ENCODE measurements at regions not wholly inside any gene's neighbourhood (a gene's known extent, or its start where the extent isn't known, plus 50 kb on each side); places are given as distances from the start of the nearest gene placed in this dataset.

DNA sequence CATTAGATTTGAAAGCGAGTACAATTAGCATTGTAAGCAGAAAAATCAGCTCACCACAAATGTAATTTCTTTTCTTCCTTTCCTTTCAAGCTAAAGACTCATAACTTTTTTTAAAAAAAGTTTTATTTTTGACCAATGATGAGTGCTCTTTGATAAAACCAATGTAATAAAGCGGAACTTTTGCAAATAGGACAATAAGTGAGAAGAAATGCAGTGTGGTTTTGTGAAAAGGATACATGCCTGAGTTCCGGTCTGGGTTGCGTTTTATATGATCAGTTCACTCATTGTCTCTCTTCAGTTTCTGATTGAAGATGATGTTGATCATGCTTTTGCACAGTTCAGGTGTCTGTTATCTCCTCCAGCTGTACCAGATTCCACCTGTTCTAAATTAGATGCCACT is 274.4 kb downstream of the KLF12 start:
- Histone ChIP-seq H2BK15ac (ENCODE audit: low read depth, poor library complexity, severe bottlenecking) (no peak overlapping the region), H2AK5ac (ENCODE audit: low read length, severe bottlenecking) (no peak overlapping the region), H3K36me3 (ENCODE audit: control insufficient read depth in 1 of 2, insufficient read depth in 2 of 2, low read depth in 1 of 2, low read length in 2 of 2) (peaks cover 0 to 4% of the 10 kb centered on the region in 2 experiments), H3K9me3 (ENCODE audit: control insufficient read depth, low read length) (no peaks in the 10 kb centered on the region), H2BK12ac (ENCODE audit: low read length in 2 of 2) (no peak overlapping the region), H2BK5ac (ENCODE audit: low read depth, low read length, poor library complexity, severe bottlenecking) (no peak overlapping the region), H2BK120ac (ENCODE audit: low read depth, low read length) (no peak overlapping the region), H4K8ac (ENCODE audit: low read length) (no peak overlapping the region), H3K79me1 (replicated peaks; ENCODE audit: low read length, poor library complexity, severe bottlenecking) (peaks cover 18% of the 10 kb centered on the region), H3K27ac (ENCODE audit: low read length, poor library complexity, severe bottlenecking) (no peak overlapping the region), H3K9ac (ENCODE audit: low read length) (no peak overlapping the region), H3K18ac (ENCODE audit: low read depth in 1 of 2, low read length in 2 of 2) (no peak overlapping the region), H3K23ac (ENCODE audit: low read length in 2 of 2) (no peak overlapping the region), H3K4me3 (ENCODE audit: insufficient read depth in 1 of 2, low read depth in 1 of 2, low read length in 2 of 2) (no peak overlapping the region), H3K4me2 (ENCODE audit: low read length, poor library complexity, severe bottlenecking) (no peak overlapping the region), H2AFZ (ENCODE audit: low read depth, low read length) (no peak overlapping the region), H3K4ac (ENCODE audit: low read depth in 1 of 2, low read length in 2 of 2) (no peak overlapping the region), H3K27me3 (ENCODE audit: control insufficient read depth in 1 of 2, insufficient read depth in 1 of 2, low read length in 2 of 2) (no peaks in the 10 kb centered on the region), H3K4me1 (ENCODE audit: control insufficient read depth, insufficient read depth, low read depth, low read length) (no peaks in the 10 kb centered on the region), H3K14ac (ENCODE audit: low read length in 2 of 2) (no peak overlapping the region), H4K91ac (ENCODE audit: low read length) (no peak overlapping the region)
- DNase-seq = no peak
- 67% methylated on average over 3 of the region's 4 CpGs for WGBS

DNA sequence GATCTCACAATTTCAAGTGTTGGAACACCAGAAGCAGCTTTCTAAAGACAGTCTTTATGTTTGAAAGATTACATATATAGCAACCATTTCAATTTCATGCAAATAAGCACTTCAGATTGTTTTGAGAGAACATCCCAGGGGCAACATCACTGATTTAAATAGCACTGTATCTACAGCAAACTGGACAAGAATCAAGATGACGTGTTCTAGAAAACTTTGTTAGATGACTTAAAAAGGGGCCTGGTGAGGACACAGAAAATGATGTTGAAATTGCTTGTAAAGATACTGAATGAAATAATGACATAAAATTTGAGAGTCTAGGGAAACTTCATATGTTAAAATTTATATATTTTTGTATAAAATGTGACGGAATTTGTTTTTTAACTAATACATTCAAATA is 277.1 kb downstream of the KLF12 start:
- no peak overlapping the region for H3K23ac ChIP-seq (ENCODE audit: low read length in 2 of 2)
- H2BK12ac ChIP-seq (ENCODE audit: low read length in 2 of 2) = no peak overlapping the region
- H3K79me1 ChIP-seq (replicated peaks; ENCODE audit: low read length, poor library complexity, severe bottlenecking) = peaks cover 21% of the 10 kb centered on the region
- no peaks in the 10 kb centered on the region for H3K9me3 ChIP-seq (ENCODE audit: control insufficient read depth, low read length)
- no peak overlapping the region for H2BK15ac ChIP-seq (ENCODE audit: low read depth, poor library complexity, severe bottlenecking)
- H3K27ac ChIP-seq (ENCODE audit: low read length, poor library complexity, severe bottlenecking) = no peak overlapping the region
- H2AK5ac ChIP-seq (ENCODE audit: low read length, severe bottlenecking) = no peak overlapping the region
- H3K36me3 ChIP-seq (ENCODE audit: control insufficient read depth in 1 of 2, insufficient read depth in 2 of 2, low read depth in 1 of 2, low read length in 2 of 2) = peaks cover 0 to 4% of the 10 kb centered on the region in 2 experiments
- no peak overlapping the region for H2BK120ac ChIP-seq (ENCODE audit: low read depth, low read length)
- WGBS = 100% methylated on average over 1 of the region's 2 CpGs
- no peak overlapping the region for H4K91ac ChIP-seq (ENCODE audit: low read length)
- no peak overlapping the region for H3K4me2 ChIP-seq (ENCODE audit: low read length, poor library complexity, severe bottlenecking)
- DNase-seq = no peak
- H3K4me1 ChIP-seq (ENCODE audit: control insufficient read depth, insufficient read depth, low read depth, low read length) = no peaks in the 10 kb centered on the region
- no peak overlapping the region for H3K9ac ChIP-seq (ENCODE audit: low read length)
- no peak overlapping the region for H3K4me3 ChIP-seq (ENCODE audit: insufficient read depth in 1 of 2, low read depth in 1 of 2, low read length in 2 of 2)
- no peak overlapping the region for H3K14ac ChIP-seq (ENCODE audit: low read length in 2 of 2)
- no peaks in the 10 kb centered on the region for H3K27me3 ChIP-seq (ENCODE audit: control insufficient read depth in 1 of 2, insufficient read depth in 1 of 2, low read length in 2 of 2)
- H2AFZ ChIP-seq (ENCODE audit: low read depth, low read length) = no peak overlapping the region
- H4K8ac ChIP-seq (ENCODE audit: low read length) = no peak overlapping the region
- H3K4ac ChIP-seq (ENCODE audit: low read depth in 1 of 2, low read length in 2 of 2) = no peak overlapping the region
- no peak overlapping the region for H2BK5ac ChIP-seq (ENCODE audit: low read depth, low read length, poor library complexity, severe bottlenecking)
- no peak overlapping the region for H3K18ac ChIP-seq (ENCODE audit: low read depth in 1 of 2, low read length in 2 of 2)

DNA sequence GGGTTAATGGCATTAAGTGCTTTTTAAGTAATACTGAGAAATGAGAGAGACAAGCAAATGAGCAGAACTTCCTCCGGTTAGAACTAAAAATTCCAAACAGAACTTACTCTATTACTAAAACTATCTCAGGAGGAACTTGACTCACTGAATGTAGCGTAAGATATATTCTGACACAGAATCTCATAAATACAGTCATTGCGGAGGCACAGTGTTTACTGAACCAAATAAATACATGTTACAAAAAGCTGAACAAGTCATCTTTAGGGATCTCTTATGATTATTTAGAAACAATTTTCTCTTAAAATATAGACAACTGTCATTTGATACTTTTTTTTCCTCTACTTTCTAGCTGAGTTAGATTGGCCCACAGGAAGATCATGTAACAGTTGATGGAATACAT is 283.1 kb downstream of the KLF12 start:
- no peak overlapping the region for H2BK15ac ChIP-seq (ENCODE audit: low read depth, poor library complexity, severe bottlenecking)
- no peak overlapping the region for H3K23ac ChIP-seq (ENCODE audit: low read length in 2 of 2)
- no peak overlapping the region for H2BK12ac ChIP-seq (ENCODE audit: low read length in 2 of 2)
- no peak overlapping the region for H3K14ac ChIP-seq (ENCODE audit: low read length in 2 of 2)
- H2AFZ ChIP-seq (ENCODE audit: low read depth, low read length) = no peak overlapping the region
- H3K4me3 ChIP-seq (ENCODE audit: insufficient read depth in 1 of 2, low read depth in 1 of 2, low read length in 2 of 2) = no peak overlapping the region
- WGBS = 60% methylated on average over 2 of the region's 3 CpGs
- peaks cover under 1 to 6% of the 10 kb centered on the region in 2 experiments for H3K36me3 ChIP-seq (ENCODE audit: control insufficient read depth in 1 of 2, insufficient read depth in 2 of 2, low read depth in 1 of 2, low read length in 2 of 2)
- no peak overlapping the region for H2BK120ac ChIP-seq (ENCODE audit: low read depth, low read length)
- no peak overlapping the region for H2AK5ac ChIP-seq (ENCODE audit: low read length, severe bottlenecking)
- no peak overlapping the region for H3K18ac ChIP-seq (ENCODE audit: low read depth in 1 of 2, low read length in 2 of 2)
- peaks cover 10% of the 10 kb centered on the region for H3K79me1 ChIP-seq (replicated peaks; ENCODE audit: low read length, poor library complexity, severe bottlenecking)
- H3K4me2 ChIP-seq (ENCODE audit: low read length, poor library complexity, severe bottlenecking) = no peak overlapping the region
- no peak overlapping the region for H4K8ac ChIP-seq (ENCODE audit: low read length)
- H3K4me1 ChIP-seq (ENCODE audit: control insufficient read depth, insufficient read depth, low read depth, low read length) = no peaks in the 10 kb centered on the region
- no peaks in the 10 kb centered on the region for H3K9me3 ChIP-seq (ENCODE audit: control insufficient read depth, low read length)
- no peak overlapping the region for H3K4ac ChIP-seq (ENCODE audit: low read depth in 1 of 2, low read length in 2 of 2)
- H3K9ac ChIP-seq (ENCODE audit: low read length) = no peak overlapping the region
- H4K91ac ChIP-seq (ENCODE audit: low read length) = no peak overlapping the region
- no peaks in the 10 kb centered on the region for H3K27me3 ChIP-seq (ENCODE audit: control insufficient read depth in 1 of 2, insufficient read depth in 1 of 2, low read length in 2 of 2)
- no peak overlapping the region for H2BK5ac ChIP-seq (ENCODE audit: low read depth, low read length, poor library complexity, severe bottlenecking)
- H3K27ac ChIP-seq (ENCODE audit: low read length, poor library complexity, severe bottlenecking) = no peak overlapping the region
- no peak for DNase-seq

DNA sequence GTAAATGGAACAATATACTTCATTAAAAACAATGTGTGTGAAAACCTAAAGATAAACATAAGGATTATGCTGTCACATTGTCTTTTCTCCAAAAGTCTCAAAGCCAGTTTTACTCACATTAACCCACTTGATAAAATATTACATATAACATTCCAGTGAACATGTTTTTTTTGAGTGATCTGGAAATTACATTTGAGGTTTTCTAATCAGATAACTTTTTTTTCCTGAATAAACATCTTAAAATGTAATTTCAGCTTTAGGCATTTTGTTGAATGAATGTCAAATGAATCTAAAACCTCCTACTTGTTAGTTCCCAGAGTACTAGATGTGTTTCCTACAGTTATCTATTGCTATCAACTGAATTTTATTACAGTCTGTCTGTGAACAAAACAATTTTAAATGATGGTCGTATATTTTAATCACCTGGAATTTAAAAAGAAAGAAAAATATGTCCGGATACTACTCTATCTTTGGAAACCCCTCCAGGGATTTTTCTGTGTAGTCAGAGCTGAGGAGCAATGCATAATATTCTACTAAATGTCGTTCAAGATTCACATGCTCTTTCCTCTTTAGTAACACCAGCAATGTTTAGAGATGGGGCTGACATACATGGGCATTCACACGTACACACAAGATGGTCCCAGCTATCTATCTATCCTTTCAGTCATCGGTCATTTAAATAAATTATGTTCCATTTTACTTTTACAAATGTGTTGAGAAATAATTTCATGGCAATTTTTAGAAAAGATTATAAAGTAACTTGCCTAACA is 283.9 kb downstream of the KLF12 start:
- Histone ChIP-seq H3K9ac (ENCODE audit: low read length) (no peak overlapping the region), H2BK12ac (ENCODE audit: low read length in 2 of 2) (no peak overlapping the region), H4K91ac (ENCODE audit: low read length) (no peak overlapping the region), H3K27ac (ENCODE audit: low read length, poor library complexity, severe bottlenecking) (no peak overlapping the region), H2BK5ac (ENCODE audit: low read depth, low read length, poor library complexity, severe bottlenecking) (no peak overlapping the region), H3K79me1 (replicated peaks; ENCODE audit: low read length, poor library complexity, severe bottlenecking) (peaks cover 10% of the 10 kb centered on the region), H2BK15ac (ENCODE audit: low read depth, poor library complexity, severe bottlenecking) (no peak overlapping the region), H2BK120ac (ENCODE audit: low read depth, low read length) (no peak overlapping the region), H3K18ac (ENCODE audit: low read depth in 1 of 2, low read length in 2 of 2) (no peak overlapping the region), H3K27me3 (ENCODE audit: control insufficient read depth in 1 of 2, insufficient read depth in 1 of 2, low read length in 2 of 2) (no peaks in the 10 kb centered on the region), H4K8ac (ENCODE audit: low read length) (no peak overlapping the region), H2AFZ (ENCODE audit: low read depth, low read length) (no peak overlapping the region), H3K36me3 (ENCODE audit: control insufficient read depth in 1 of 2, insufficient read depth in 2 of 2, low read depth in 1 of 2, low read length in 2 of 2) (peaks cover 5 to 14% of the 10 kb centered on the region in 2 experiments), H3K23ac (ENCODE audit: low read length in 2 of 2) (no peak overlapping the region), H3K9me3 (ENCODE audit: control insufficient read depth, low read length) (no peaks in the 10 kb centered on the region), H3K14ac (ENCODE audit: low read length in 2 of 2) (no peak overlapping the region), H2AK5ac (ENCODE audit: low read length, severe bottlenecking) (no peak overlapping the region), H3K4me1 (ENCODE audit: control insufficient read depth, insufficient read depth, low read depth, low read length) (no peaks in the 10 kb centered on the region), H3K4me2 (ENCODE audit: low read length, poor library complexity, severe bottlenecking) (no peak overlapping the region), H3K4me3 (ENCODE audit: insufficient read depth in 1 of 2, low read depth in 1 of 2, low read length in 2 of 2) (no peak overlapping the region), H3K4ac (ENCODE audit: low read depth in 1 of 2, low read length in 2 of 2) (no peak overlapping the region)
- DNase-seq = no peak
- WGBS = 76% methylated on average over 2 of the region's 5 CpGs

Data from mesenchymal stem cell (in vitro differentiated cells and primary cell).